Neural cell (in vitro differentiated cells): ENCODE measurements at regions not wholly inside any gene's neighbourhood (a gene's known extent, or its start where the extent isn't known, plus 50 kb on each side); places are given as distances from the start of the nearest gene placed in this dataset.

ENCODE experiments used
- H2AFZ ChIP-seq: fragments of 200-600, 300-800 bp; sonication (generic), shearing (Covaris generic); 2 replicates; pipeline ENCODE4 v1.6.0; 2014; ENCODE audit warnings: low read depth, mild to moderate bottlenecking, antibody characterized with exemption, low read length, moderate library complexity
- H3F3A ChIP-seq: fragments of 200-600 bp; shearing (Covaris generic); 2 replicates; pipeline ENCODE4 v1.6.1; 2016; ENCODE audit warnings: mild to moderate bottlenecking, moderate library complexity, mixed read lengths, antibody characterized with exemption, low read length; ENCODE audit not compliant: insufficient read depth, poor library complexity, severe bottlenecking
- H3K27ac ChIP-seq: fragments of 200-600, 300-800 bp; sonication (generic), shearing (Covaris generic); 2 replicates; pipeline ENCODE4 v1.5.1; 2014; ENCODE audit warnings: mild to moderate bottlenecking, low read length, moderate library complexity
- H3K27me3 ChIP-seq: fragments of 300-800, 200-600 bp; sonication (generic), shearing (Covaris generic); 2 replicates; pipeline ENCODE4 v1.6.0; 2014; ENCODE audit warnings: mild to moderate bottlenecking, low read depth, low read length, moderate library complexity; ENCODE audit not compliant: insufficient read depth
- H3K36me3 ChIP-seq: fragments of 300-800, 200-600 bp; sonication (generic), shearing (Covaris generic); 2 replicates; pipeline ENCODE4 v1.5.1; 2014; ENCODE audit warnings: mild to moderate bottlenecking, antibody characterized with exemption, low read length, moderate library complexity; ENCODE audit not compliant: insufficient read depth
- H3K4me2 ChIP-seq: fragments of 300-800, 200-600 bp; sonication (generic), shearing (Covaris generic); 2 replicates; pipeline ENCODE4 v1.6.0; 2014; ENCODE audit warnings: mild to moderate bottlenecking, low read length
- H3K4me3 ChIP-seq: fragments of 300-800, 200-600 bp; sonication (generic), shearing (Covaris generic); 2 replicates; pipeline ENCODE4 v1.5.1; 2014; ENCODE audit warnings: mild to moderate bottlenecking, low read length, moderate library complexity
- H3K79me2 ChIP-seq: fragments of 200-600 bp; shearing (Covaris generic); replicated peaks from 2 replicates; pipeline ENCODE4 v1.6.0; 2014; ENCODE audit warnings: mild to moderate bottlenecking, low read length, moderate library complexity; ENCODE audit not compliant: insufficient read depth
- H3K9ac ChIP-seq: fragments of 300-800, 200-600 bp; sonication (generic), shearing (Covaris generic); 2 replicates; pipeline ENCODE4 v1.6.1; 2016; ENCODE audit warnings: mild to moderate bottlenecking, low read length, mixed read lengths
- H3K9me2 ChIP-seq: fragments of 200-600 bp; shearing (Covaris generic); 2 replicates; pipeline ENCODE4 v1.6.1; 2016; ENCODE audit warnings: mild to moderate bottlenecking, low read length, mixed read lengths; ENCODE audit not compliant: insufficient read depth
- H3K9me3 ChIP-seq: fragments of 200-600, 300-800 bp; sonication (generic), shearing (Covaris generic); 2 replicates; pipeline ENCODE4 v1.6.1; 2016; ENCODE audit warnings: mild to moderate bottlenecking, mixed run types, low read length, moderate library complexity, mixed read lengths
- H4K20me1 ChIP-seq: fragments of 200-600 bp; shearing (Covaris generic); 2 replicates; pipeline ENCODE4 v1.6.1; 2016; ENCODE audit warnings: mild to moderate bottlenecking, mixed run types; ENCODE audit not compliant: insufficient read depth
- CTCF ChIP-seq: fragments of 450-650 bp; IDR thresholded peaks from 2 replicates; pipeline ENCODE4 v1.5.1; 2014; ENCODE audit warnings: antibody characterized with exemption, mild to moderate bottlenecking, moderate library complexity; ENCODE audit not compliant: poor library complexity, severe bottlenecking
- EP300 ChIP-seq: fragments of 450-650 bp; conservative IDR thresholded peaks from 2 replicates; pipeline ENCODE4 v1.6.1; 2014; ENCODE audit warnings: antibody characterized with exemption, mild to moderate bottlenecking, moderate library complexity; ENCODE audit not compliant: poor library complexity, severe bottlenecking
- EZH2 ChIP-seq: fragments of 200-600, 300-800 bp; shearing (Covaris generic), sonication (generic); IDR thresholded peaks from 2 replicates; pipeline ENCODE4 v1.6.1; 2014; ENCODE audit warnings: antibody characterized with exemption, low read length, borderline replicate concordance, mild to moderate bottlenecking; ENCODE audit not compliant: insufficient read depth, poor library complexity, severe bottlenecking
- MXI1 ChIP-seq: fragments of 450-650 bp; conservative IDR thresholded peaks from 2 replicates; pipeline ENCODE4 v1.6.1; 2014; ENCODE audit warnings: antibody characterized with exemption, mild to moderate bottlenecking; ENCODE audit not compliant: poor library complexity, severe bottlenecking
- POLR2AphosphoS5 ChIP-seq: IDR thresholded peaks from 2 replicates; pipeline ENCODE4 v1.6.1; 2012
- RAD21 ChIP-seq: fragments of 450-650 bp; conservative IDR thresholded peaks from 2 replicates; pipeline ENCODE4 v1.6.1; 2014; ENCODE audit warnings: antibody characterized with exemption, mild to moderate bottlenecking, moderate library complexity
- REST ChIP-seq: IDR thresholded peaks from 2 replicates; pipeline ENCODE4 v1.6.1; 2012; ENCODE audit warnings: borderline replicate concordance
- SMC3 ChIP-seq: fragments of 450-650 bp; conservative IDR thresholded peaks from 2 replicates; pipeline ENCODE4 v1.6.1; 2014; ENCODE audit warnings: antibody characterized with exemption, mild to moderate bottlenecking, moderate library complexity; ENCODE audit not compliant: poor library complexity
- TAF1 ChIP-seq: IDR thresholded peaks from 2 replicates; pipeline ENCODE4 v1.6.1; 2012; ENCODE audit warnings: low read depth

- no peak overlapping the region for H2AFZ ChIP-seq
- H3K9ac ChIP-seq: no peak overlapping the region
- H3K79me2 ChIP-seq: no peaks in the 10 kb centered on the region
- H3K4me3 ChIP-seq: no peak overlapping the region
- no peaks in the 10 kb centered on the region for H3K27me3 ChIP-seq
- H3K9me3 ChIP-seq: no peaks in the 10 kb centered on the region
- H3K9me2 ChIP-seq: no peaks in the 10 kb centered on the region
- no peaks in the 10 kb centered on the region for H3K36me3 ChIP-seq
- H3K27ac ChIP-seq: no peak overlapping the region
- no peaks in the 10 kb centered on the region for H4K20me1 ChIP-seq
- TF ChIP-seq EZH2 (no peak), CTCF (no peak), REST (no peak), RAD21 (no peak), MXI1 (no peak), TAF1 (no peak), SMC3 (no peak), EP300 (no peak), POLR2AphosphoS5 (no peak)
- H3F3A ChIP-seq: no peaks in the 10 kb centered on the region
- H3K4me2 ChIP-seq: no peak overlapping the region
Measured at GRCh38 chr4:14072506-14072905, 445.0 kb upstream of the BOD1L1 start.

GRCh38 chr4:14076776-14077175 lies 449.3 kb upstream of the BOD1L1 start:
- no peak overlapping the region for H3K27ac ChIP-seq
- H3K4me2 ChIP-seq: no peak overlapping the region
- no peaks in the 10 kb centered on the region for H3K27me3 ChIP-seq
- H3K9me2 ChIP-seq: no peaks in the 10 kb centered on the region
- H3K4me3 ChIP-seq: no peak overlapping the region
- no peak overlapping the region for H3K9ac ChIP-seq
- H3K36me3 ChIP-seq: no peaks in the 10 kb centered on the region
- no peaks in the 10 kb centered on the region for H4K20me1 ChIP-seq
- no peak overlapping the region for H2AFZ ChIP-seq
- H3K79me2 ChIP-seq: no peaks in the 10 kb centered on the region
- TF ChIP-seq TAF1: no peak
- TF ChIP-seq SMC3: no peak
- no peak for TF ChIP-seq REST
- TF ChIP-seq EZH2: no peak
- no peak for TF ChIP-seq MXI1
- TF ChIP-seq RAD21: no peak
- TF ChIP-seq EP300: no peak
- no peak for TF ChIP-seq POLR2AphosphoS5
- TF ChIP-seq CTCF: no peak
- no peaks in the 10 kb centered on the region for H3F3A ChIP-seq
- no peaks in the 10 kb centered on the region for H3K9me3 ChIP-seq
